ENCODE measurements at regions not wholly inside any gene's neighbourhood (a gene's known extent, or its start where the extent isn't known, plus 50 kb on each side); places are given as distances from the start of the nearest gene placed in this dataset.

DNA sequence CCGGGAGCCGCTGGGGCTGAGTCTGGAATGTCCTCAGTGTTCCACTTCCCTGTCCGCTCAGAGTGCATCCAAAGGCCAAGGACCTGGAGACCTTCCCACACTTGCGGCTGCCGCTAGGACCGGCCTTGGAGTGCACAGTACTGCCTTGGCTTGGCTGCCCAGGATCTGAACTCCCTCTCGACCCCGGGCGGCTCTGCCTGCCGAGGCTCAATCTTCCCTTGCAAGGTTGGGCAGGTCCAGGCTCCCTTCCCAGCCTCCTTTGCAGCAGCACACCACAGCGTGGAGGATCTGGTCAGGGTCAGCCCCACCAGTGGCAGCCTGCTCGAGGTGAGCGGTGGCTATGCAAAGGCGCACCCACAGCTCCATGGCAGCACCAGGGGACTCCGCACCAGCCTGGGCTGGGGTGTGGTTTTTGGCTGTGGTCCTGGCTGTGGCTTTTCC lies 69.2 kb downstream of the PLXNA1 start:
- no peak overlapping the region for H3K4me3 ChIP-seq (ENCODE audit: low read depth, low read length)
- ChIA-PET POLR2A (no interaction called here), CTCF (no interaction called here)
- TF ChIP-seq, protein P1, sequence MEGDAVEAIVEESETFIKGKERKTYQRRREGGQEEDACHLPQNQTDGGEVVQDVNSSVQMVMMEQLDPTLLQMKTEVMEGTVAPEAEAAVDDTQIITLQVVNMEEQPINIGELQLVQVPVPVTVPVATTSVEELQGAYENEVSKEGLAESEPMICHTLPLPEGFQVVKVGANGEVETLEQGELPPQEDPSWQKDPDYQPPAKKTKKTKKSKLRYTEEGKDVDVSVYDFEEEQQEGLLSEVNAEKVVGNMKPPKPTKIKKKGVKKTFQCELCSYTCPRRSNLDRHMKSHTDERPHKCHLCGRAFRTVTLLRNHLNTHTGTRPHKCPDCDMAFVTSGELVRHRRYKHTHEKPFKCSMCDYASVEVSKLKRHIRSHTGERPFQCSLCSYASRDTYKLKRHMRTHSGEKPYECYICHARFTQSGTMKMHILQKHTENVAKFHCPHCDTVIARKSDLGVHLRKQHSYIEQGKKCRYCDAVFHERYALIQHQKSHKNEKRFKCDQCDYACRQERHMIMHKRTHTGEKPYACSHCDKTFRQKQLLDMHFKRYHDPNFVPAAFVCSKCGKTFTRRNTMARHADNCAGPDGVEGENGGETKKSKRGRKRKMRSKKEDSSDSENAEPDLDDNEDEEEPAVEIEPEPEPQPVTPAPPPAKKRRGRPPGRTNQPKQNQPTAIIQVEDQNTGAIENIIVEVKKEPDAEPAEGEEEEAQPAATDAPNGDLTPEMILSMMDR (IDR thresholded peaks at IDR 0.05; ENCODE audit: insufficient read depth, low read length, missing control alignments), result no peak
- DNase-seq (ENCODE audit: low read depth, low spot score), result no peak

DNA sequence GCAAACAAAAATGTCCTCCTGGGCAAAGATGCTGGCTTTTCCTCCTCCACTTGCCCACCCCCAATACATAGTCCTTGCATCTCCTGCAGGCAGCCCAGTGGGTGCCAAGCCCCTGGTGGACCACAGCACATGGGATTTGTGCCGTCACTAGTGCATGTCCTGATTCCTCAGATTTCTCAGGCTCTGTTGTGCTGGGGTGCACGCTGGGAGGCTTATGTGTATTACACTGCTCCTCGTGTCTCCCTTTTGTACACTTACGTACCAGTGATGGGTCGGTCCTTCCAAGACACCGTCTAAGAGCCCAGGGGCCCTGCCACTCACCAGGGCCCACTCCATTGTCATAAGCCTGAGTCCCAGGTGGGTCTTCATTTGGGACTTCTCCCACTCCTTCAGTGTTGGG lies 70.1 kb downstream of the PLXNA1 start:
- TF ChIP-seq, protein P1 (IDR thresholded peaks at IDR 0.05; ENCODE audit: insufficient read depth, low read length, missing control alignments), result no peak
- POLR2A ChIA-PET, result no interaction called here
- DNase-seq (ENCODE audit: low read depth, low spot score), result no peak
- CTCF ChIA-PET, result no interaction called here
- no peak overlapping the region for H3K4me3 ChIP-seq (ENCODE audit: low read depth, low read length)

DNA sequence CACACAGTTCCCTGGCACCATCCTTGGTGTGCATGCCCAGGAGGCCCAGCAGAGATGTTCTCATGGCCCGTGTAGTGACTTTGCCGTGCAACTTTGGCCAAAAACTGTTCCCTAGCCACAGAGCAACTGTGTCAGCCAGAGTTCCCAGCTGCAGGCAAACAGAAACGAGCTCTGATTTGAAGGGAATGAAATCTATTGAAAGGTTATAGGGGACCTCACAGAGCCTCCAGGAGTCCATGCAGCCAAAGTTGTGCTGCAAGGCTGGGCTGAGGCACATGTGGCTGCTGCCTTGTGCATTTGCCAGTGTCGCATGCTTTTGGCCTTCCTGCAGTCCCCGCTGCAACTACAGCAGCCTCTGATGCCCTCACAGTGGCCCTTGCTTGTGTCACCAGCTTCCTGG lies 70.5 kb downstream of the PLXNA1 start:
- POLR2A ChIA-PET, result no interaction called here
- no peak for DNase-seq (ENCODE audit: low read depth, low spot score)
- CTCF ChIA-PET, result no interaction called here
- H3K4me3 ChIP-seq (ENCODE audit: low read depth, low read length), result no peak overlapping the region
- TF ChIP-seq, protein P1 (IDR thresholded peaks at IDR 0.05; ENCODE audit: insufficient read depth, low read length, missing control alignments), result no peak

DNA sequence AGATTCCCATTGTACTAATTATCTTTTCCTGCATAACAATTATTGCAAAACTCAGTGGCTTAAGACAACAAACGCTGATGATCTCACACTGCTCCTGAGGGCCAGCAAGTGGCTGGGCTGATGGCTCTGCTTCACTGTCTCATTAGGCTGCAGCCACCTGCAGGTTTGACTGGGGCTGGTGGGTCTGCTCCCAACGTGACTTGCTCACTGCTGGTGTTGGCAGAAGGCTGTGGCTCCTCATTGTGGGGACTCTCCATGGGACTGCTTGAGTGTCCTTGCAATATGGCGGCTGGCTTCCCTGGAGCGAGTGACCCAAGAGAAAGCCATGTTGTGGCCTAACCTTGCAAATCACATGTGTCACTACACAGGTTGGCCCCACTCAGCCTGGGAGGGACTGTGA lies 71.1 kb downstream of the PLXNA1 start:
- ChIA-PET POLR2A (no interaction called here), CTCF (no interaction called here)
- H3K4me3 ChIP-seq (ENCODE audit: low read depth, low read length), result no peak overlapping the region
- TF ChIP-seq, protein P1 (IDR thresholded peaks at IDR 0.05; ENCODE audit: insufficient read depth, low read length, missing control alignments), result no peak
- no peak for DNase-seq (ENCODE audit: low read depth, low spot score)

DNA sequence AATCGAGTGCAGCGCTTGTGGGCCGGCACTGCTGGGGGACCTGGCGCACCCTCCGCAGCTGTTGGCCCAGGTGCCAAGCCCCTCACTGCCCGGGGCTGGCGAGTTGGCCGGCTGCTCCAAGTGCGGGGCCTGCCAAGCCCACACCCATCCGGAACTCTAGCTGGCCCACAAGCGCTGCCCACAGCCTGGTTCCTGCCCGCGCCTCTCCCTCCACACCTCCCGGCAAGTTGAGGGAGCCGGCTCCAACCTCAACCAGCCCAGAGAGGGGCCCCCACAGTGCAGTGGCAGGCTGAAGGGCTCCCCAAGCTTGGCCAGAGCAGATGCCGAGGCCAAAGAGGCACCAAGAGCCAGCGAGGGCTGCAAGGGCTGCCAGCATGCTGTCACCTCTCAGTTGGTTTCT lies 73.4 kb downstream of the PLXNA1 start:
- POLR2A ChIA-PET, result no interaction called here

DNA sequence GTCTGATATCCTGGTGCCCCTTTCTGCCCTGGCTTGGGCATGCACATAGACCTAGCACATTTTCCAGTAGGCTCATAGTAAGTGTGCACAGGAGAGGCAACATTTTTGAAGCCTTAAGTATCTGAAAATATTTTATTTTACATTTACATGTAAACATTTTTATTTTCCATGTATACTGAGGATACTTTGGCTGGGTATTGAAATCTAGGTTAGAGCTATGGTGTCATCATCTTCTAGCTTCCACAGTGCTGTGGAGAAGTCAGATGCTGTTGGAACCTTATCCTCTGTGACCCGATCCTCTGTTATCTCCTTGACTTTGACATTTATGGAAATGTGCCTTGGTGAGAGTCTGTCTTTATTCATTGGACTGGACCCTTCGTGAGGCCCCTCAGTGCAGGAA lies 74.1 kb downstream of the PLXNA1 start:
- CTCF ChIA-PET, result no interaction called here
- POLR2A ChIA-PET, result no interaction called here
- DNase-seq (ENCODE audit: low read depth, low spot score), result no peak
- no peak overlapping the region for H3K4me3 ChIP-seq (ENCODE audit: low read depth, low read length)
- TF ChIP-seq, protein P1 (IDR thresholded peaks at IDR 0.05; ENCODE audit: insufficient read depth, low read length, missing control alignments), result no peak

More for the DNA sequence above, 73.4 kb downstream of the PLXNA1 start:
- DNase-seq (ENCODE audit: low read depth, low spot score), result no peak
- no peak overlapping the region for H3K4me3 ChIP-seq (ENCODE audit: low read depth, low read length)
- TF ChIP-seq, protein P1 (IDR thresholded peaks at IDR 0.05; ENCODE audit: insufficient read depth, low read length, missing control alignments), result no peak
- CTCF ChIA-PET, result no interaction called here

All from AG04449 (cell line).